ENCODE measurements at regions not wholly inside any gene's neighbourhood (a gene's known extent, or its start where the extent isn't known, plus 50 kb on each side); places are given as distances from the start of the nearest gene placed in this dataset.

DNA sequence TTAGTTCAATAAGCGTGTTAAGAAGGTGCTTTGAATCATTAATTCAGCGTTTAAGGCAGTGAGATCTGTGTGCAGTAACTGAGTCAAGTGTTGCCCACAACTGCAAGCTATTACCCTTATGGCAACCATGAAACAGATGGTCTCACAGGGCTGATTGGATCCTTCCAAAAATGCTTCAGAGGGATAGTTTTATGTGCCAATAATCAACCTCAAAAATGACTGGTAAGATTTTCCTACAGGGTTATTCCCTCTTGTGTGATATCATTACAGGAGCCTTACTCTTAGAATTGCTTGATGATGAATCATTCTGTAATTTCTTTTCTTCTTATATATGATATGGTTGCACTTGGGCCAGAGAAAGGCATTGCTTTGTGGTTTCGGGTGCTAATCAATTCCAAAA, 1299.2 kb upstream of the ATXN8OS start:
- Histone ChIP-seq H3K27me3 (ENCODE audit: control insufficient read depth in 4 of 4, insufficient read depth in 4 of 4, low read length in 3 of 4) (peaks cover 0 to 3% (median 0%) of the 10 kb centered on the region in 4 donors), H3K9me3 (ENCODE audit: control insufficient read depth in 4 of 4, low read length in 3 of 4) (no peaks in the 10 kb centered on the region), H3K36me3 (ENCODE audit: control insufficient read depth in 4 of 4, insufficient read depth in 3 of 4, low read depth in 1 of 4, low read length in 3 of 4) (no peaks in the 10 kb centered on the region), H3K9ac (ENCODE audit: low read depth in 1 of 2, low read length in 2 of 2) (no peak overlapping the region), H3K4me3 (ENCODE audit: low read depth in 1 of 3, low read length in 3 of 3) (no peak overlapping the region), H3K4me1 (ENCODE audit: control insufficient read depth in 4 of 4, insufficient read depth in 4 of 4, low read length in 3 of 4) (no peaks in the 10 kb centered on the region), H3K27ac (ENCODE audit: low read depth in 1 of 2, low read length in 2 of 2) (no peak overlapping the region)
- TF ChIP-seq, protein P1, sequence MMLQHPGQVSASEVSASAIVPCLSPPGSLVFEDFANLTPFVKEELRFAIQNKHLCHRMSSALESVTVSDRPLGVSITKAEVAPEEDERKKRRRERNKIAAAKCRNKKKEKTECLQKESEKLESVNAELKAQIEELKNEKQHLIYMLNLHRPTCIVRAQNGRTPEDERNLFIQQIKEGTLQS (IDR thresholded peaks at IDR 0.05), result no peak
- TF ChIP-seq NR2F2 (IDR thresholded peaks at IDR 0.05) (no peak), FOXA1 (IDR thresholded peaks at IDR 0.05) (no peak)
- DNase-seq (ENCODE audit: low spot score), result no peak
- 68% methylated on average over 3 of the region's 3 CpGs for WGBS

DNA sequence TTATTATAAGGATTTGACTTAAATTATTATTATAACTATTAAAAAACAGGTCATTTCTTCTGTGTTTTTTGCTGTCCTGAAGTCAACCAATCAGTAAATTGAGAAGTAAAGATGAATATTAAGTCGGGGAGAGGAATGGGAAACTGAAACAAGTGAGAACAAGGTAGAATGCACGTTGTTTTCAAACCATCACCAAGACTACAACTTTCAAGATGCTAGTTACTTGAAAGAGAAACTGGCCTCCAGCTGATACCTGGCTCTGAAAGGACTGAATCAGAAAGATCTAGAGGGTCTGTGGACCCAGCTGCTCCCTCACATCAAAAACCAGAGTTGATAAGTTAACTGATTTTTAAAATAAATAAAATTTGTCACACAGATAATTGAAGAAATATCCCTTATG, 1301.5 kb upstream of the ATXN8OS start:
- H3K4me3 ChIP-seq (ENCODE audit: low read depth in 1 of 3, low read length in 3 of 3), result no peak overlapping the region
- H3K27me3 ChIP-seq (ENCODE audit: control insufficient read depth in 4 of 4, insufficient read depth in 4 of 4, low read length in 3 of 4), result peaks cover 0 to 3% (median 0%) of the 10 kb centered on the region in 4 donors
- no peak overlapping the region for H3K9ac ChIP-seq (ENCODE audit: low read depth in 1 of 2, low read length in 2 of 2)
- H3K4me1 ChIP-seq (ENCODE audit: control insufficient read depth in 4 of 4, insufficient read depth in 4 of 4, low read length in 3 of 4), result no peaks in the 10 kb centered on the region
- no peaks in the 10 kb centered on the region for H3K36me3 ChIP-seq (ENCODE audit: control insufficient read depth in 4 of 4, insufficient read depth in 3 of 4, low read depth in 1 of 4, low read length in 3 of 4)
- TF ChIP-seq NR2F2 (IDR thresholded peaks at IDR 0.05), result no peak
- TF ChIP-seq RAD21 (IDR thresholded peaks at IDR 0.05), result no peak
- H3K27ac ChIP-seq (ENCODE audit: low read depth in 1 of 2, low read length in 2 of 2), result no peak overlapping the region
- no peak for DNase-seq (ENCODE audit: low spot score)
- H3K9me3 ChIP-seq (ENCODE audit: control insufficient read depth in 4 of 4, low read length in 3 of 4), result no peaks in the 10 kb centered on the region
- 61% methylated on average over 2 of the region's 2 CpGs for WGBS

DNA sequence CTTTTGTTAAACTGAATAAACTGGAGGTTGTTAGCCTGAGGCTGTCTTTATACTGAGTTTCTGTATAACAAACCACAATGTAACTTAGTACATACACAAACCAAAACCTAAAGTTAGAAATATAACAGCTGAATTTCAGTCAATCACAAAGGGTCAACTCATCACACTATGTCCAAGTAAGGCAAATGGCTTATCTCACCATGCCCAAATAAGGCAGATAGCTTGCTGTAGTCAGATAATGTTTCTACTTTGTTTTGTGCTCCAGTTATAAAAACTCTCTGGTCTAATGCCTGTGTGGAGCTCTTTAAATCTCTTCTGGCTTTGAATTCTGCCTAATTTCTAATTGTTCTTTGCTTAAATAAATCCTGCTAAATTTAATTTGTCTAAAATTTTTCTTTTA, 1323.4 kb upstream of the ATXN8OS start:
- Histone ChIP-seq H3K36me3 (ENCODE audit: control insufficient read depth in 4 of 4, insufficient read depth in 3 of 4, low read depth in 1 of 4, low read length in 3 of 4) (no peaks in the 10 kb centered on the region), H3K4me3 (ENCODE audit: low read depth in 1 of 3, low read length in 3 of 3) (no peak overlapping the region), H3K27ac (ENCODE audit: low read depth in 1 of 2, low read length in 2 of 2) (no peak overlapping the region), H3K9me3 (ENCODE audit: control insufficient read depth in 4 of 4, low read length in 3 of 4) (peaks cover 0 to 2% (median 0%) of the 10 kb centered on the region in 4 donors), H3K27me3 (ENCODE audit: control insufficient read depth in 4 of 4, insufficient read depth in 4 of 4, low read length in 3 of 4) (no peaks in the 10 kb centered on the region), H3K9ac (ENCODE audit: low read depth in 1 of 2, low read length in 2 of 2) (no peak overlapping the region), H3K4me1 (ENCODE audit: control insufficient read depth in 4 of 4, insufficient read depth in 4 of 4, low read length in 3 of 4) (no peaks in the 10 kb centered on the region)
- no peak for DNase-seq (ENCODE audit: low spot score)
- TF ChIP-seq, protein P1 (IDR thresholded peaks at IDR 0.05), result no peak
- no peak for TF ChIP-seq GABPA (IDR thresholded peaks at IDR 0.05 in 1 of 2, conservative IDR thresholded peaks at IDR 0.05 in 1 of 2)
- no peak for TF ChIP-seq NR2F2 (IDR thresholded peaks at IDR 0.05)
- TF ChIP-seq, protein P2, sequence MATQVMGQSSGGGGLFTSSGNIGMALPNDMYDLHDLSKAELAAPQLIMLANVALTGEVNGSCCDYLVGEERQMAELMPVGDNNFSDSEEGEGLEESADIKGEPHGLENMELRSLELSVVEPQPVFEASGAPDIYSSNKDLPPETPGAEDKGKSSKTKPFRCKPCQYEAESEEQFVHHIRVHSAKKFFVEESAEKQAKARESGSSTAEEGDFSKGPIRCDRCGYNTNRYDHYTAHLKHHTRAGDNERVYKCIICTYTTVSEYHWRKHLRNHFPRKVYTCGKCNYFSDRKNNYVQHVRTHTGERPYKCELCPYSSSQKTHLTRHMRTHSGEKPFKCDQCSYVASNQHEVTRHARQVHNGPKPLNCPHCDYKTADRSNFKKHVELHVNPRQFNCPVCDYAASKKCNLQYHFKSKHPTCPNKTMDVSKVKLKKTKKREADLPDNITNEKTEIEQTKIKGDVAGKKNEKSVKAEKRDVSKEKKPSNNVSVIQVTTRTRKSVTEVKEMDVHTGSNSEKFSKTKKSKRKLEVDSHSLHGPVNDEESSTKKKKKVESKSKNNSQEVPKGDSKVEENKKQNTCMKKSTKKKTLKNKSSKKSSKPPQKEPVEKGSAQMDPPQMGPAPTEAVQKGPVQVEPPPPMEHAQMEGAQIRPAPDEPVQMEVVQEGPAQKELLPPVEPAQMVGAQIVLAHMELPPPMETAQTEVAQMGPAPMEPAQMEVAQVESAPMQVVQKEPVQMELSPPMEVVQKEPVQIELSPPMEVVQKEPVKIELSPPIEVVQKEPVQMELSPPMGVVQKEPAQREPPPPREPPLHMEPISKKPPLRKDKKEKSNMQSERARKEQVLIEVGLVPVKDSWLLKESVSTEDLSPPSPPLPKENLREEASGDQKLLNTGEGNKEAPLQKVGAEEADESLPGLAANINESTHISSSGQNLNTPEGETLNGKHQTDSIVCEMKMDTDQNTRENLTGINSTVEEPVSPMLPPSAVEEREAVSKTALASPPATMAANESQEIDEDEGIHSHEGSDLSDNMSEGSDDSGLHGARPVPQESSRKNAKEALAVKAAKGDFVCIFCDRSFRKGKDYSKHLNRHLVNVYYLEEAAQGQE (IDR thresholded peaks at IDR 0.05), result no peak
- no peak for TF ChIP-seq SP1 (IDR thresholded peaks at IDR 0.05)
- no peak for TF ChIP-seq JUND (IDR thresholded peaks at IDR 0.05)
- no peak for TF ChIP-seq HNF4A (conservative IDR thresholded peaks at IDR 0.05)
- TF ChIP-seq, protein P3, sequence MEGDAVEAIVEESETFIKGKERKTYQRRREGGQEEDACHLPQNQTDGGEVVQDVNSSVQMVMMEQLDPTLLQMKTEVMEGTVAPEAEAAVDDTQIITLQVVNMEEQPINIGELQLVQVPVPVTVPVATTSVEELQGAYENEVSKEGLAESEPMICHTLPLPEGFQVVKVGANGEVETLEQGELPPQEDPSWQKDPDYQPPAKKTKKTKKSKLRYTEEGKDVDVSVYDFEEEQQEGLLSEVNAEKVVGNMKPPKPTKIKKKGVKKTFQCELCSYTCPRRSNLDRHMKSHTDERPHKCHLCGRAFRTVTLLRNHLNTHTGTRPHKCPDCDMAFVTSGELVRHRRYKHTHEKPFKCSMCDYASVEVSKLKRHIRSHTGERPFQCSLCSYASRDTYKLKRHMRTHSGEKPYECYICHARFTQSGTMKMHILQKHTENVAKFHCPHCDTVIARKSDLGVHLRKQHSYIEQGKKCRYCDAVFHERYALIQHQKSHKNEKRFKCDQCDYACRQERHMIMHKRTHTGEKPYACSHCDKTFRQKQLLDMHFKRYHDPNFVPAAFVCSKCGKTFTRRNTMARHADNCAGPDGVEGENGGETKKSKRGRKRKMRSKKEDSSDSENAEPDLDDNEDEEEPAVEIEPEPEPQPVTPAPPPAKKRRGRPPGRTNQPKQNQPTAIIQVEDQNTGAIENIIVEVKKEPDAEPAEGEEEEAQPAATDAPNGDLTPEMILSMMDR (IDR thresholded peaks at IDR 0.05; ENCODE audit: low read depth, low read length, missing input control), result no peak
- TF ChIP-seq FOXA1 (IDR thresholded peaks at IDR 0.05), result no peak
- TF ChIP-seq TAF1 (conservative IDR thresholded peaks at IDR 0.05), result no peak
- TF ChIP-seq YY1 (IDR thresholded peaks at IDR 0.05), result no peak
- no peak for TF ChIP-seq HNF4G (IDR thresholded peaks at IDR 0.05)
- no peak for TF ChIP-seq EGR1 (IDR thresholded peaks at IDR 0.05; ENCODE audit: low read depth in 2 of 2)
- no peak for TF ChIP-seq RAD21 (IDR thresholded peaks at IDR 0.05)
